Ovary (tissue), 7 donors: ENCODE measurements at regions not wholly inside any gene's neighbourhood (a gene's known extent, or its start where the extent isn't known, plus 50 kb on each side); places are given as distances from the start of the nearest gene placed in this dataset.

Source experiments
- DNase-seq, 5 donors: peaks; one replicate each; pipeline ENCODE4 v3.0.0-alpha.2; 2019 to 2020
- H3K27ac ChIP-seq, 2 donors: fragments of 200-600 bp; one replicate each; pipeline versions ENCODE4 v1.5.1 to v1.8.0; 2019 to 2022
- H3K27me3 ChIP-seq: fragments of 200-600 bp; one replicate; pipeline ENCODE4 v1.8.0; 2022
- H3K36me3 ChIP-seq: fragments of 200-600 bp; sonication (generic); one replicate; pipeline ENCODE4 v1.5.1; 2019
- H3K4me1 ChIP-seq: one replicate; pipeline ENCODE4 v1.8.1; 2013; ENCODE audit warnings: mild to moderate bottlenecking, moderate library complexity; ENCODE audit not compliant: insufficient read depth
- H3K4me3 ChIP-seq: fragments of 200-600 bp; sonication (generic); one replicate; pipeline ENCODE4 v1.5.1; 2017
- H3K9me3 ChIP-seq, 2 donors: fragments of 200-600 bp in 1 of 2; sonication (generic) in 1 of 2; one replicate each; pipeline versions ENCODE4 v1.5.1 to v1.8.1; 2013 to 2019; ENCODE audit warnings: mild to moderate bottlenecking in 1 of 2, moderate library complexity in 1 of 2
- EP300 ChIP-seq: sonication (generic); formaldehyde crosslinking; IDR thresholded peaks from one replicate; pipeline ENCODE4 v1.6.1; 2017; ENCODE audit warnings: antibody characterized with exemption
- POLR2A ChIP-seq: fragments of 450-650 bp; IDR thresholded peaks from one replicate; pipeline ENCODE4 v1.6.1; 2017; ENCODE audit warnings: antibody characterized with exemption, mild to moderate bottlenecking, moderate library complexity
- WGBS, 3 donors: extraction: QIAGEN DNeasy Blood & Tissue Kit in 1 of 3; methylation state at CpG; one replicate each; pipeline versions ENCODE4 v1.1.5 to v1.1.7; 2013 to 2017; 5-methylcytosine and 5-hydroxymethylcytosine counted together
- intact Hi-C, 4 donors: fragments of 100-400 bp; cut with DNase I; formaldehyde crosslinking; loops; one replicate each; pipeline versions ENCODE4 v1.11.0 to v1.15.1; 2022 to 2023
- TF ChIP-seq, protein P1 (sequence below), 3 donors: fragments of 450-650 bp in 2 of 3; fragments of 200-600 bp in 1 of 3; IDR thresholded peaks; one replicate each; pipeline versions ENCODE4 v1.5.1 to v1.8.0; 2016 to 2022; ENCODE audit warnings: antibody characterized with exemption in 3 of 3, mild to moderate bottlenecking in 1 of 3
- donor health status: DM: no; HTN: no; CAD: no; lungs with moderate emphysema.
- donor health status: DM: no; HTN: no; CAD: no.
- donor health status: Bipolar disorder and iron deficiency.
- donor health status: DM: no; HTN: no; CAD: no.
- donor health status: DM: yes; HTN: yes; CAD: no.

DNA sequence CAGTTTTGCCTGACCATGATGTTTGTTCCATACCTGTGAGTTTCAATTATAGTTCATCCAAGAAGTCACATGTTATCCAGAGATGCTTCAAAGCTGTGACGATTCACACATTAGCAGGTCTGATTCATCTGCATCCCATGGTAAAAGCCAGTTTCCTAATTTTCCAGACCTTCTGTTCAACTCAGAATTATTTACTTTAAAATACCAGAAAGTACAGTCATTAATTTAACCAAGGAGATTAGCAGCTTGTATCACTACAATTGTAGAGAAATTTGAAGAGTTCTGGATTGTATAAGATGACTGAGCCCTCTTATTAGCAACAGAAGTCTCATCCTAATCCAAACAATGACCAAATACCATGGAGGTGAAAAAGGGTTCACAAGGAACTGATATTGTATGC is 76.1 kb upstream of the THBS1 start:
- no peak for TF ChIP-seq POLR2A
- no peak for TF ChIP-seq EP300
- TF ChIP-seq, protein P1, sequence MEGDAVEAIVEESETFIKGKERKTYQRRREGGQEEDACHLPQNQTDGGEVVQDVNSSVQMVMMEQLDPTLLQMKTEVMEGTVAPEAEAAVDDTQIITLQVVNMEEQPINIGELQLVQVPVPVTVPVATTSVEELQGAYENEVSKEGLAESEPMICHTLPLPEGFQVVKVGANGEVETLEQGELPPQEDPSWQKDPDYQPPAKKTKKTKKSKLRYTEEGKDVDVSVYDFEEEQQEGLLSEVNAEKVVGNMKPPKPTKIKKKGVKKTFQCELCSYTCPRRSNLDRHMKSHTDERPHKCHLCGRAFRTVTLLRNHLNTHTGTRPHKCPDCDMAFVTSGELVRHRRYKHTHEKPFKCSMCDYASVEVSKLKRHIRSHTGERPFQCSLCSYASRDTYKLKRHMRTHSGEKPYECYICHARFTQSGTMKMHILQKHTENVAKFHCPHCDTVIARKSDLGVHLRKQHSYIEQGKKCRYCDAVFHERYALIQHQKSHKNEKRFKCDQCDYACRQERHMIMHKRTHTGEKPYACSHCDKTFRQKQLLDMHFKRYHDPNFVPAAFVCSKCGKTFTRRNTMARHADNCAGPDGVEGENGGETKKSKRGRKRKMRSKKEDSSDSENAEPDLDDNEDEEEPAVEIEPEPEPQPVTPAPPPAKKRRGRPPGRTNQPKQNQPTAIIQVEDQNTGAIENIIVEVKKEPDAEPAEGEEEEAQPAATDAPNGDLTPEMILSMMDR (IDR thresholded peaks at IDR 0.05): no peak
- Histone ChIP-seq H3K4me3 (no peak overlapping the region), H3K4me1 (peaks cover 4% of the 10 kb centered on the region), H3K36me3 (no peaks in the 10 kb centered on the region), H3K27ac (no peak overlapping the region), H3K27me3 (no peaks in the 10 kb centered on the region), H3K9me3 (no peaks in the 10 kb centered on the region)
- intact Hi-C loops: no loop called here
- no peak for DNase-seq
- 23 to 31% (median 31%) methylated on average over 1 of the region's 1 CpG for WGBS, 3 donors

DNA sequence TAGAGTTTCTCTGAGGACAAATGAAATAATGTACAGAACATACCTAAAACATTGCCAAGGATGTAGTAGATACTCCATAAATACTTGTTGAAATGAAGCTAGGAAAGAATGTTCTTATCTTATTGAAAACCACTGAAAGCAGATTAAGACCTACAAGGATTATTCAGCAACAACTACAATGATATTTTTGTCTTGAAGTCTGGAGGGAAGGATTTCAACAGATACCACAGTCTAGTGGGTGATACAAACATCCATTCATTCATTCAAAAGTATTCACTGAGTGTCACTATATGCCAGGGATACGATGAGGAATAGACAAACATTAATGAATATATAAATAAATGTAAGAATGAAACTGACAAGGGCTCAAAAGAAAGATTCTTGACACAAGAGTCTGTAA is 74.7 kb upstream of the THBS1 start:
- H3K4me3 ChIP-seq: no peak overlapping the region
- H3K27ac ChIP-seq: no peak overlapping the region
- TF ChIP-seq, protein P1 (IDR thresholded peaks at IDR 0.05): no peak
- TF ChIP-seq EP300 (no peak), POLR2A (no peak)
- peaks cover 4% of the 10 kb centered on the region for H3K4me1 ChIP-seq
- DNase-seq: no peak
- intact Hi-C loops: no loop called here
- no peaks in the 10 kb centered on the region for H3K27me3 ChIP-seq
- 52 to 72% (median 56%) methylated on average over 1 of the region's 1 CpG for WGBS, 3 donors
- H3K9me3 ChIP-seq: no peaks in the 10 kb centered on the region
- no peaks in the 10 kb centered on the region for H3K36me3 ChIP-seq

DNA sequence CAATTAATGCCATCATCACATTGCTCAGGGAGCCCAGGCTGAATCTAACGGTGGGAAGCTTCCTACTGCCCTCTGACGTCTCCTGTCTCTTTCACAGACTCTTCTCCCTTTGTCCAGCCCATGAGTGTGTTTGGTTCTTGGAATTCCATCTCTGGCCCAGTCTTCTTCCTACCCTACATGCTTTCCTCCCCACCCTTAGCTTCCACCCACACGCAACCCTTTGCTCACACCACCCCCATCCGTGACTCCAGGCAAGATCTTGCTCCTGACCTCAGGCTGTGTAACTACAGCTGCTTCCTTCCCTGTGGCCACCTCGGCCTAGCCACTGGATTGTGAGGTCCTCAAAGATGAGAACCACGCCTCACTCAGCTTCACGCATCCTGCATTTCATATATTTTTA is 72.3 kb upstream of the THBS1 start:
- DNase-seq: no peak
- TF ChIP-seq POLR2A (no peak), EP300 (no peak)
- TF ChIP-seq, protein P1 (IDR thresholded peaks at IDR 0.05): no peak
- Histone ChIP-seq H3K27me3 (no peaks in the 10 kb centered on the region), H3K36me3 (no peaks in the 10 kb centered on the region), H3K27ac (no peak overlapping the region), H3K9me3 (no peaks in the 10 kb centered on the region), H3K4me3 (no peak overlapping the region), H3K4me1 (peaks cover 4% of the 10 kb centered on the region)
- intact Hi-C loops: no loop called here
- WGBS, 3 donors: 91 to 95% (median 91%) methylated on average over 7 of the region's 7 CpGs

DNA sequence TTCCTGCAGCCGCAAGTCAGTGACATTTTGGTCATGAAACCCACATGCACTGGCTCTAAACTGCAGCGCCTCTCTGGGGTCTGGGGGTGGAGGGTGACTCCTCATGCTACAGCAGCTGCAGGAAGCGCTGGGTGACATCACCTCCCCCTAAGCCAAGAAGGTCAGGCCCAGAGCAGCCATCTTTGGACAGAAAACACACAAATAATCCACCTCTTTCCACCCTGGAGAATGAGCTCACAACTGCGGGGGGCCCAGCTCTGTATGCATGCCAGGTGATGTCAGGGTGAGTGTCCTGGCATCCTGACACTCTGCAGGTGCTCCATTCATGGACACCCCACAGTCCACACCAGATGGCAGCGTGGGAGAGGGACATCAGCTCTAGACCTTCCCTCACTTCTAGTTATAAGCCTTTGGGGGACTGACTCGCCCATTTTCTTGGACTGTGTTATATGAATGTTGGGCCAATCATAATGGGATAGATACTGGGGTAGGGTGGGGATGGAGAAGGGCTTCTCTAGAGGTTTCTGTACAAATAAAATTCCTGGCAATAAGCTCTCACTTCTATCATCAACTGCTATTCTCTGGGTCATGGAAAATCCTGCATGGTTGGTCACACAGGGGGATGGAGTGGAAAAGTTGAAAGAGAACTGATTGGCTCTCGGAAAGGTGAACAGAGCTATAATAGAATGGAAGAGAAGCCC is 70.7 kb upstream of the THBS1 start:
- intact Hi-C loops: no loop called here
- Histone ChIP-seq H3K4me1 (peaks cover 4% of the 10 kb centered on the region), H3K27me3 (no peaks in the 10 kb centered on the region), H3K27ac (no peak overlapping the region), H3K9me3 (no peaks in the 10 kb centered on the region), H3K36me3 (no peaks in the 10 kb centered on the region), H3K4me3 (no peak overlapping the region)
- TF ChIP-seq EP300 (no peak), POLR2A (no peak)
- TF ChIP-seq, protein P1 (IDR thresholded peaks at IDR 0.05): no peak
- 91 to 96% (median 95%) methylated on average over 7 of the region's 7 CpGs for WGBS, 3 donors
- DNase-seq: no peak
